ENCODE measurements at regions not wholly inside any gene's neighbourhood (a gene's known extent, or its start where the extent isn't known, plus 50 kb on each side); places are given as distances from the start of the nearest gene placed in this dataset.

DNA sequence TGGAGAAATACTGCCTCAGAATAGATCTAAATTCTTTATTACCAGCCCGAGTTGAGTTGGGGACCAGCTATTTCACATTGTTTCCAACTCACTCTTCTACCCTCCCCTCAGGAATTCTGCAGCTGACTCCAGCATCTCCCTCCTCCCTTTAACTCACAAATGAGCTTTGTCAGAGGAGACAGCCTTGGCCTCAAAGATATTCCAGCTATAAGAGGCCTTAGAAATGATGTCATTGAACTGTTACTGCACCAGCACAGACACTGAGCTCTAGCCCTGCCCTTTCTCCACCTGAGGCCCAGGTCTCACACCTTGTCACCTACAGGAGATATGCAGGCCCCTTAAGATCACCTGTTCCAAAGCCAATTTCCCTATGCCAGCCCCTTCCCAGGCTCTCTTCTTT lies 78.4 kb upstream of the ATP10B start:
- Histone ChIP-seq H3K9me3 (no peaks in the 10 kb centered on the region), H3K4me1 (peaks cover 3 to 4% of the 10 kb centered on the region in 2 donors), H3K27ac (no peak overlapping the region), H3K4me3 (no peak overlapping the region), H3K27me3 (no peaks in the 10 kb centered on the region), H3K36me3 (no peaks in the 10 kb centered on the region)
- ATAC-seq (no peak), DNase-seq (no peak)
- in situ Hi-C loops (cut with MboI; ENCODE audit: low sequenced_read_pairs in 4 of 4), result no loop called here
- intact Hi-C loops (cut with DNase I; ENCODE audit: low total_unique reads), result no loop called here
- TF ChIP-seq CTCF (IDR thresholded peaks at IDR 0.05 in 4 of 5, conservative IDR thresholded peaks at IDR 0.05 in 1 of 5), result no peak
- no peak for TF ChIP-seq POLR2A (IDR thresholded peaks at IDR 0.05)

DNA sequence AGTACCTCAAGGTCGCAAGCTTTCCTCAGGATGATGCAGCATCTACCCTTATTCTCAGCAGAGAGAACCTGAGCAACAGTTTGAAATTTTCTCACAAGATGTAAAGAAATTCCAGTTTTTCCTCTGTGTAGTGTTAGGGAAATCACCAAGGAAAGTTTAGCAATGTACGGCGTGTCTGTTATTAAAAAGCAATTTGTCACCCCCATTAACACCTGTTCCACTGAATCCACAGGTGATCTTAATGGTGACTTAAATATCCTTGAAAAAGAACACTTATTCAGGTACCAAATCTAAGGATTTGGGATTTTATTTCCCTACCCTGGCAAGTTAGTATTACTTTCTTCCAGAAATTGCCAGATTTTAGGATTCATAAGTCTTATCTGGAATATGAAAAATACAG lies 77.9 kb upstream of the ATP10B start:
- Histone ChIP-seq H3K27me3 (no peaks in the 10 kb centered on the region), H3K9me3 (no peaks in the 10 kb centered on the region), H3K36me3 (no peaks in the 10 kb centered on the region), H3K27ac (no peak overlapping the region), H3K4me1 (peaks cover 3 to 4% of the 10 kb centered on the region in 2 donors), H3K4me3 (no peak overlapping the region)
- ATAC-seq (no peak), DNase-seq (no peak)
- intact Hi-C loops (cut with DNase I; ENCODE audit: low total_unique reads), result no loop called here
- in situ Hi-C loops (cut with MboI; ENCODE audit: low sequenced_read_pairs in 4 of 4), result no loop called here
- TF ChIP-seq CTCF (IDR thresholded peaks at IDR 0.05 in 4 of 5, conservative IDR thresholded peaks at IDR 0.05 in 1 of 5) (no peak), POLR2A (IDR thresholded peaks at IDR 0.05) (no peak)

DNA sequence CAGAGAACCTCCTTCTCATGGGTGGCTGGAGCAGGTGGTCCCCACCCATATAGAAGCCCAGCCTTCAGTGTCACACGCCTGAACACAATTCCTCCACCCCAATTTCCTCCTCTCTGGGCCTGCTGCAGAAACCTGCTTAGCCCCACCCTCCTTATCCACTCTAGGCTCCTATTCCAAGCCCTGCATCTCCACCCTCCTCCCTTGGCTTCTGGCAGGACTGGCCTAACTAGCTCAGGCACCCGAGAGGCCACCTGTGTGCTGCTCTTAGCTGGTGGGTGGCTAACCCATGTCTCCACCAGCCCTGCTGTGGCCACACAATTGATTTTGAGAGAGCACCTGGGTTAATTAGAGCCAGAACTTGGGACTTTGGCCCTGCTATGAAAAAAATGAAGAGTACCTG lies 77.3 kb upstream of the ATP10B start:
- Histone ChIP-seq H3K36me3 (no peaks in the 10 kb centered on the region), H3K9me3 (no peaks in the 10 kb centered on the region), H3K4me1 (peaks cover 3 to 4% of the 10 kb centered on the region in 2 donors), H3K27me3 (no peaks in the 10 kb centered on the region), H3K4me3 (no peak overlapping the region), H3K27ac (no peak overlapping the region)
- intact Hi-C loops (cut with DNase I; ENCODE audit: low total_unique reads) (no loop called here), in situ Hi-C loops (cut with MboI; ENCODE audit: low sequenced_read_pairs in 4 of 4) (no loop called here)
- DNase-seq, result no peak
- no peak for ATAC-seq
- TF ChIP-seq POLR2A (IDR thresholded peaks at IDR 0.05) (no peak), CTCF (IDR thresholded peaks at IDR 0.05 in 4 of 5, conservative IDR thresholded peaks at IDR 0.05 in 1 of 5) (no peak)

- Histone ChIP-seq H3K27ac (no peak overlapping the region), H3K4me3 (no peak overlapping the region), H3K27me3 (no peaks in the 10 kb centered on the region), H3K4me1 (peaks cover 3 to 4% of the 10 kb centered on the region in 2 donors), H3K9me3 (no peaks in the 10 kb centered on the region), H3K36me3 (no peaks in the 10 kb centered on the region)
- in situ Hi-C loops (cut with MboI; ENCODE audit: low sequenced_read_pairs in 4 of 4), result no loop called here
- intact Hi-C loops (cut with DNase I; ENCODE audit: low total_unique reads), result no loop called here
- no peak for DNase-seq
- TF ChIP-seq CTCF (IDR thresholded peaks at IDR 0.05 in 4 of 5, conservative IDR thresholded peaks at IDR 0.05 in 1 of 5) (no peak), POLR2A (IDR thresholded peaks at IDR 0.05) (no peak)
- ATAC-seq, result no peak
Measured at GRCh38 chr5:160926428-160926827, 74.4 kb upstream of the ATP10B start.

GRCh38 chr5:160925281-160925680 lies 73.3 kb upstream of the ATP10B start:
- no peaks in the 10 kb centered on the region for H3K27me3 ChIP-seq
- no peaks in the 10 kb centered on the region for H3K9me3 ChIP-seq
- no peaks in the 10 kb centered on the region for H3K36me3 ChIP-seq
- no peak for TF ChIP-seq POLR2A (IDR thresholded peaks at IDR 0.05)
- TF ChIP-seq CTCF (IDR thresholded peaks at IDR 0.05 in 4 of 5, conservative IDR thresholded peaks at IDR 0.05 in 1 of 5), result no peak
- no peak overlapping the region for H3K27ac ChIP-seq
- in situ Hi-C loops (cut with MboI; ENCODE audit: low sequenced_read_pairs in 4 of 4), result no loop called here
- ATAC-seq (no peak), DNase-seq (no peak)
- H3K4me1 ChIP-seq, result peaks cover 3 to 4% of the 10 kb centered on the region in 2 donors
- H3K4me3 ChIP-seq, result no peak overlapping the region
- intact Hi-C loops (cut with DNase I; ENCODE audit: low total_unique reads), result no loop called here
